K562 (cell line): ENCODE measurements at regions not wholly inside any gene's neighbourhood (a gene's known extent, or its start where the extent isn't known, plus 50 kb on each side); places are given as distances from the start of the nearest gene placed in this dataset.

Experiments
- ADNP ChIP-seq: fragments of 200-800 bp; sonication (Bioruptor generic); IDR thresholded peaks from 2 replicates; pipeline ENCODE4 v1.6.1; 2016; ENCODE audit warnings: missing genetic modification characterization, missing compliant biosample characterization
- ATF6 ChIP-seq: sonication (generic); formaldehyde crosslinking; IDR thresholded peaks from 2 replicates; pipeline ENCODE4 v1.4.0; 2020; ENCODE audit warnings: mild to moderate bottlenecking, missing genetic modification reagents
- BHLHE40 ChIP-seq: IDR thresholded peaks from 2 replicates; pipeline ENCODE4 v1.6.1; 2011; ENCODE audit warnings: low read length, improper control_type of control experiment
- BRF2 ChIP-seq: IDR thresholded peaks from 3 replicates; pipeline ENCODE4 v1.6.1; 2011; ENCODE audit warnings: borderline replicate concordance, mild to moderate bottlenecking; ENCODE audit not compliant: insufficient read length, insufficient read depth
- CBFA2T3 ChIP-seq: fragments of 450-650 bp; IDR thresholded peaks from 2 replicates; pipeline ENCODE4 v1.6.1; 2017
- ELF2 ChIP-seq: fragments of 250-450 bp; sonication (Bioruptor Pico); IDR thresholded peaks from 2 replicates; pipeline ENCODE4 v1.5.0; 2021; ENCODE audit warnings: mild to moderate bottlenecking
- HSF4 ChIP-seq: fragments of 250-450 bp; sonication (Bioruptor Pico); IDR thresholded peaks from 2 replicates; pipeline ENCODE4 v2.1.2; 2022; ENCODE audit warnings: mild to moderate bottlenecking, moderate library complexity, borderline replicate concordance
- IRF9 ChIP-seq: fragments of 450-650 bp; IDR thresholded peaks from 2 replicates; pipeline ENCODE4 v1.6.1; 2016; ENCODE audit warnings: missing biosample characterization, missing genetic modification characterization
- MEF2A ChIP-seq: IDR thresholded peaks from 2 replicates; pipeline ENCODE4 v1.6.1; 2011; ENCODE audit warnings: low read depth, mild to moderate bottlenecking, low read length, moderate library complexity; ENCODE audit not compliant: control insufficient read depth
- NR2C2 ChIP-seq, 2 experiments: fragments of 200-800 bp in 1 of 2; sonication (Bioruptor generic) in 1 of 2; sonication (generic) in 1 of 2; formaldehyde crosslinking in 1 of 2; IDR thresholded peaks; 2 replicates each; pipeline versions ENCODE4 v1.6.1 to v1.8.0; 2016 to 2022; ENCODE audit warnings: mild to moderate bottlenecking in 1 of 2, missing compliant biosample characterization in 1 of 2, missing genetic modification characterization in 1 of 2, missing genetic modification reagents in 1 of 2
- NR2F6 ChIP-seq: fragments of 450-650 bp; formaldehyde crosslinking; IDR thresholded peaks from 2 replicates; pipeline ENCODE4 v1.4.0; 2020; ENCODE audit warnings: mild to moderate bottlenecking
- SETDB1 ChIP-seq: IDR thresholded peaks from one replicate; pipeline ENCODE4 v1.6.1; 2012; ENCODE audit warnings: low read length, control low read depth, inconsistent platforms
- TEAD4 ChIP-seq, 2 experiments: sonication (generic) in 1 of 2; formaldehyde crosslinking in 1 of 2; IDR thresholded peaks; 2 replicates each; pipeline versions ENCODE4 v1.6.1 to v1.8.0; 2012 to 2022; ENCODE audit warnings: borderline replicate concordance in 1 of 2, inconsistent platforms in 1 of 2, low read length in 1 of 2, mild to moderate bottlenecking in 1 of 2, missing genetic modification reagents in 1 of 2
- ZBTB11 ChIP-seq, 3 experiments: fragments of 200-800 bp in 1 of 3; fragments of 250-450 bp in 1 of 3; fragments of 450-650 bp in 1 of 3; sonication (Bioruptor Pico) in 1 of 3; sonication (Bioruptor generic) in 1 of 3; formaldehyde crosslinking in 1 of 3; IDR thresholded peaks; 2 replicates each; pipeline versions ENCODE4 v1.6.1 to v1.8.0; 2016 to 2022; ENCODE audit warnings: mild to moderate bottlenecking in 2 of 3, missing genetic modification characterization in 2 of 3, missing compliant biosample characterization in 1 of 3, moderate library complexity in 1 of 3
- ZFPM2 ChIP-seq: fragments of 250-450 bp; sonication (Bioruptor Pico); IDR thresholded peaks from 2 replicates; pipeline ENCODE4 v1.5.1; 2022; ENCODE audit warnings: mild to moderate bottlenecking
- ZNF133 ChIP-seq: fragments of 250-450 bp; sonication (Bioruptor Pico); IDR thresholded peaks from 2 replicates; pipeline ENCODE4 v1.4.0; 2020; ENCODE audit warnings: mild to moderate bottlenecking
- ZNF217 ChIP-seq: sonication (generic); formaldehyde crosslinking; IDR thresholded peaks from 2 replicates; pipeline ENCODE4 v1.8.0; 2022; ENCODE audit warnings: mild to moderate bottlenecking, missing genetic modification reagents

GRCh38 chr21:35229290-35229689 is 180.2 kb upstream of the RUNX1 start (continued):
- TF ChIP-seq HSF4 (no peak), ZFPM2 (no peak), ZBTB11 (CRISPR knock-in tag; IDR thresholded peaks at IDR 0.05) (no peak), BHLHE40 (no peak), ATF6 (no peak), ELF2 (CRISPR knock-in tag) (no peak), ZNF217 (CRISPR knock-in tag) (no peak), TEAD4 (IDR thresholded peaks at IDR 0.05; ENCODE audit: low read length) (peak; percentile 78), TEAD4 (CRISPR knock-in tag; IDR thresholded peaks at IDR 0.05; ENCODE audit: borderline replicate concordance) (no peak), ZNF133 (CRISPR knock-in tag) (no peak), NR2F6 (CRISPR knock-in tag) (no peak), IRF9 (no peak), ADNP (tag) (no peak), MEF2A (peak; percentile 65; the same call in 1 of the 2 replicates), NR2C2 (CRISPR knock-in tag; IDR thresholded peaks at IDR 0.05) (no peak), NR2C2 (tag; IDR thresholded peaks at IDR 0.05) (no peak), BRF2 (no peak), SETDB1 (no peak), CBFA2T3 (peak; percentile 85)
